ENCODE measurements at regions not wholly inside any gene's neighbourhood (a gene's known extent, or its start where the extent isn't known, plus 50 kb on each side); places are given as distances from the start of the nearest gene placed in this dataset.
"Not testable (repeated sequence)": the region's sequence is repeated elsewhere in the genome, so short reads cannot be mapped to it uniquely, and the experiment has no call there.

GRCh38 chr19:14285726-14286125 lies 79.8 kb upstream of the ADGRL1 start:
- in situ Hi-C loops (cut with MboI; ENCODE audit: low sequenced_read_pairs) = not testable (repeated sequence)

GRCh38 chr19:14283813-14284520 lies 78.0 kb upstream of the ADGRL1 start:
- in situ Hi-C loops (cut with MboI; ENCODE audit: low sequenced_read_pairs) = not testable (repeated sequence)

GRCh38 chr19:14279270-14279669 lies 73.3 kb upstream of the ADGRL1 start:
- in situ Hi-C loops (cut with MboI; ENCODE audit: low sequenced_read_pairs) = not testable (repeated sequence)

DNA sequence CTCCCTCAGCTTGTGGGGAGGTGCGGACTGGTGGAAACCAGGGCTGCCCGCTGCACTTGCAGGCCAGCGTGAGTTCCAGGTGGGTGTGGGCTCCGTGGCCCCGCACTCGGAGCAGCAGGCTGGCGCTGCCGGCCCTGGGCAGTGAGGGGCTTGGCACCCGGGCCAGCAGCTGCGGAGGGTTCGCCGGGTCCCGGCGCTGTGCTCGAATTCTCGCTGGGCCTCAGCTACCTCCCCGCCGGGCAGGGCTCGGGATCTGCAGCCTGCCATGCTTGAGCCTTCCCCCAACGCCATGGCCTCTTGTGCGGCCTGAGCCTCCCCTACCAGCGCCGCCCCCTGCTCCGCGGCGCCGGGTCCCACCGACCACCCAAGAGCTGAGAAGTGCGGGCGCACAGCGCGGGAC lies 71.6 kb upstream of the ADGRL1 start:
- in situ Hi-C loops (cut with MboI; ENCODE audit: low sequenced_read_pairs) = no loop called here

GRCh38 chr19:14275823-14276222 lies 69.9 kb upstream of the ADGRL1 start:
- in situ Hi-C loops (cut with MboI; ENCODE audit: low sequenced_read_pairs) = not testable (repeated sequence)

DNA sequence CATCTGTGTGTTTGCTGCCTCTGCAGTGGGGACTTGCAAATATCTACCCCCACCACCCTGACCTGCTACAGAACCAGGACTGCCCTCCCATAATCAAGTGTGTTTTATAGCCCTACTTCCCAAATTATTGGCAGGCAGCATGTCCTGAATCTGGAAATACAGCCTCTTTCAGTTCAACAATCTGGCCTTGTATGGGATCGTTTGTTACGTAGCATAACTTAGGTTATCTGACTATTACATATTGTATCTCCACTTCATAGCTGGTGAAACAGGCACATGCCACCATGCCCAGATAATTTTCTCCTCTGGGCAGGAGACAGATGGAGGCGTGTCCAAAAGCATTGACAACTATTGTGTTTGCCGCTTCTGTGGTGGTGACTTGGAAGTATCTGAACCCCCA lies 66.7 kb upstream of the ADGRL1 start:
- in situ Hi-C loops (cut with MboI; ENCODE audit: low sequenced_read_pairs) = no loop called here

DNA sequence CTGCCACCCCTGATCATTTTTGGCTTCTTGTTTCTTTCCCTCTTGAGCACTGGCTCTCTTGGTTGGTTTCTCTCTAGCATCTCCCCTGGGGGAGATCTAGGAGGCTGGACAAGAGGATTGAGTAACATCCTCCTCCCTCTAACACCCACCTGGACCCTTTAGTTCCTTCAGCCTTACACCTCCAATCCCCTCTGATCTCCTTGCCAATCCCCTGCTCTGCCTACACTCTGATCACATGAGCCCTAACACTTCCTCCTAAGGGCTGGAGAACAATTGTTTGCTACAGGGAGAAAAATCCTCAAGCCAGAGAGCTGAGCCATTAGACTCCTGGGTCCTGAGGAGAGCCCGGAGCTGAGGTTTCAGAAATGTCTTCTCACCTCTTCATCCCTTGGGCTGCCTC lies 65.9 kb upstream of the ADGRL1 start:
- in situ Hi-C loops (cut with MboI; ENCODE audit: low sequenced_read_pairs) = no loop called here

GRCh38 chr19:14270557-14270956 lies 64.6 kb upstream of the ADGRL1 start:
- in situ Hi-C loops (cut with MboI; ENCODE audit: low sequenced_read_pairs) = not testable (repeated sequence)

- in situ Hi-C loops (cut with MboI; ENCODE audit: low sequenced_read_pairs) = no loop called here
Observed at GRCh38 chr19:14267224-14267741, 61.3 kb upstream of the ADGRL1 start.

DNA sequence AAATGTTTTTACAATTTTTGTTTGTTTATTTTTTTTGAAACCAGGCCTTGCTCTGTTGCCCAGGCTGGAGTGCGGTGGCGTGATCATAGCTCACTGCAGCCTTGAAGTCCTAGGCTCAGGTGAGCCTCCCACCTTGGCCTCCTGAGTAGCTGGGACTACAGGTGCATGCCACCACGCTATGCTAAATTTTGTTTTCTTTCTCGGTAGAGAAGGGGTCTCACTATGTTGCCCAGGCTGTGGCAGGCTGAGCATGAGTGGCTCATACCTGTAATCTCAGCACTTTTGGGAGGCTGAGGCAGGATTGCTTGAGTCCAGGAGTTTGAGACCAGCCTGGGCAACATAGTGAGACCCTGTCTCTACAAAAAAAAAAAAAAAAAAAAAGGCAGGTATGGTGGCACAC lies 60.2 kb upstream of the ADGRL1 start:
- in situ Hi-C loops (cut with MboI; ENCODE audit: low sequenced_read_pairs) = not testable (repeated sequence)

- in situ Hi-C loops (cut with MboI; ENCODE audit: low sequenced_read_pairs) = no loop called here
Observed at GRCh38 chr19:14265290-14266036, 59.5 kb upstream of the ADGRL1 start.

- in situ Hi-C loops (cut with MboI; ENCODE audit: low sequenced_read_pairs) = not testable (repeated sequence)
Observed at GRCh38 chr19:14255902-14256649, 50.1 kb upstream of the ADGRL1 start.
